Caco-2 (cell line): ENCODE measurements at regions not wholly inside any gene's neighbourhood (a gene's known extent, or its start where the extent isn't known, plus 50 kb on each side); places are given as distances from the start of the nearest gene placed in this dataset.
A peak's percentile ranks its signal among the peaks of the same experiment; 100 is the strongest.

Experiments
- BruUV-seq: library from RNA; stranded (reverse); fragments of 400-500 nt; replicated peaks from 2 replicates; lab custom pipeline; 2021; lab: Mats Ljungman, UMichigan
- CTCF ChIA-PET: fragments of 300-600 bp; sonication (Branson Sonifier 250); formaldehyde crosslinking; loops from one replicate; lab custom pipeline; 2022; ENCODE audit warnings: antibody characterized with exemption; lab: Charles Lee
- POLR2A ChIA-PET: fragments of 300-600 bp; sonication (Branson Sonifier 250); formaldehyde crosslinking; loops from one replicate; lab custom pipeline; 2022; ENCODE audit warnings: antibody characterized with exemption; lab: Charles Lee
- DNase-seq, 2 experiments: peaks; one replicate each; pipeline versions ENCODE4 v3.0.0 to v3.0.0-alpha.2; 2020 to 2022
- H3K27me3 ChIP-seq: replicated peaks from 2 replicates; pipeline ENCODE4 v1.6.0; 2011; ENCODE audit warnings: low read length; ENCODE audit not compliant: control insufficient read depth, insufficient read depth
- H3K36me3 ChIP-seq: 2 replicates; pipeline ENCODE4 v1.5.1; 2011; ENCODE audit warnings: low read length; ENCODE audit not compliant: control insufficient read depth, insufficient read depth
- H3K4me1 ChIP-seq: fragments of 250-450 bp; sonication (Bioruptor Pico); 2 replicates; pipeline ENCODE4 v1.5.1; 2020; ENCODE audit warnings: mild to moderate bottlenecking
- H3K4me3 ChIP-seq: 2 replicates; pipeline ENCODE4 v1.5.1; 2011; ENCODE audit warnings: low read depth, mild to moderate bottlenecking, control low read depth, low read length
- H3K9me3 ChIP-seq: fragments of 250-450 bp; sonication (Bioruptor Pico); 2 replicates; pipeline ENCODE4 v1.5.1; 2020; ENCODE audit warnings: mild to moderate bottlenecking, moderate library complexity
- H3K27ac Mint-ChIP-seq: one replicate; pipeline ENCODE4 v1.8.0; 2022; ENCODE audit warnings: mixed read lengths; ENCODE audit not compliant: unreplicated experiment
- H3K27me3 Mint-ChIP-seq: one replicate; pipeline ENCODE4 v1.8.0; 2022; ENCODE audit warnings: mixed read lengths; ENCODE audit not compliant: insufficient read depth, unreplicated experiment
- H3K36me3 Mint-ChIP-seq: one replicate; pipeline ENCODE4 v1.8.0; 2022; ENCODE audit warnings: mild to moderate bottlenecking, mixed read lengths; ENCODE audit not compliant: insufficient read depth, unreplicated experiment
- H3K4me1 Mint-ChIP-seq: one replicate; pipeline ENCODE4 v1.8.0; 2022; ENCODE audit warnings: low read depth, mixed read lengths; ENCODE audit not compliant: unreplicated experiment
- H3K4me3 Mint-ChIP-seq: one replicate; pipeline ENCODE4 v1.8.0; 2022; ENCODE audit warnings: mild to moderate bottlenecking, moderate library complexity, mixed read lengths; ENCODE audit not compliant: unreplicated experiment
- H3K9me3 Mint-ChIP-seq: one replicate; pipeline ENCODE4 v1.8.0; 2022; ENCODE audit warnings: mixed read lengths; ENCODE audit not compliant: unreplicated experiment
- intact Hi-C: fragments of 100-400 bp; cut with micrococcal nuclease; formaldehyde crosslinking; loops from one replicate; pipeline ENCODE4 v1.10.0; 2022; ENCODE audit not compliant: unreplicated experiment
- TF ChIP-seq, protein P1 (sequence below), 2 experiments: fragments of 200-600 bp in 1 of 2; IDR thresholded peaks; 1 replicate in 1 of 2; 2 replicates in 1 of 2; pipeline versions ENCODE4 v1.5.1 to v1.8.0; 2011 to 2022; ENCODE audit warnings: antibody characterized with exemption in 1 of 2, control low read depth in 1 of 2, inconsistent platforms in 1 of 2, low read depth in 1 of 2, low read length in 1 of 2, mild to moderate bottlenecking in 1 of 2, moderate library complexity in 1 of 2; ENCODE audit not compliant: insufficient read depth in 1 of 2, severe bottlenecking in 1 of 2, unreplicated experiment in 1 of 2

DNA sequence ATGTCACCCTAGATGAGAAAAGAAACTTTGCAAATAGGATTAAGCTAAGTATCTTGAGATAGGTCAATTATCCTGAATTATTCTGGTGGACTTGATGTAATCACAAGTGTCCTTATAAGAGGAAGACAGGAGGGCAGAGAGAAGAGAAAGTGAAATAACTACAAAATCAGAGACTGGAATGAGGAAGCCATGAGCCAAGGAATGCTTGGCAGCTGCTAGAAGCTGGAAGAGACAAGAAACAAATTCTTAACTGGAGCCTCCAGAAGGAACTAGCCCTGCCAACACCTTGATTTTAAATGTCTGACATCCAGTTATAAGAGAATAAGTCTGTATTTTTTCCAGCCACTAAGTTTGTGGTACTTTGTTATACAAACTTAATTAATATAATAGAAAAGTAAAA, 480.0 kb downstream of the NR2F1-AS1 start:
- Histone ChIP-seq H3K4me1 (peaks cover 4% of the 10 kb centered on the region; the same call in 1 of the 2 replicates), H3K9me3 (no peaks in the 10 kb centered on the region), H3K27me3 (no peaks in the 10 kb centered on the region), H3K36me3 (no peaks in the 10 kb centered on the region), H3K4me3 (no peak overlapping the region)
- no peaks in the 10 kb centered on the region for H3K27me3 Mint-ChIP-seq
- H3K4me3 Mint-ChIP-seq, result no peak overlapping the region
- DNase-seq, result no peak
- BruUV-seq, result no TSS peak
- peaks cover 6% of the 10 kb centered on the region for H3K36me3 Mint-ChIP-seq
- CTCF ChIA-PET, result no interaction called here
- TF ChIP-seq, protein P1, sequence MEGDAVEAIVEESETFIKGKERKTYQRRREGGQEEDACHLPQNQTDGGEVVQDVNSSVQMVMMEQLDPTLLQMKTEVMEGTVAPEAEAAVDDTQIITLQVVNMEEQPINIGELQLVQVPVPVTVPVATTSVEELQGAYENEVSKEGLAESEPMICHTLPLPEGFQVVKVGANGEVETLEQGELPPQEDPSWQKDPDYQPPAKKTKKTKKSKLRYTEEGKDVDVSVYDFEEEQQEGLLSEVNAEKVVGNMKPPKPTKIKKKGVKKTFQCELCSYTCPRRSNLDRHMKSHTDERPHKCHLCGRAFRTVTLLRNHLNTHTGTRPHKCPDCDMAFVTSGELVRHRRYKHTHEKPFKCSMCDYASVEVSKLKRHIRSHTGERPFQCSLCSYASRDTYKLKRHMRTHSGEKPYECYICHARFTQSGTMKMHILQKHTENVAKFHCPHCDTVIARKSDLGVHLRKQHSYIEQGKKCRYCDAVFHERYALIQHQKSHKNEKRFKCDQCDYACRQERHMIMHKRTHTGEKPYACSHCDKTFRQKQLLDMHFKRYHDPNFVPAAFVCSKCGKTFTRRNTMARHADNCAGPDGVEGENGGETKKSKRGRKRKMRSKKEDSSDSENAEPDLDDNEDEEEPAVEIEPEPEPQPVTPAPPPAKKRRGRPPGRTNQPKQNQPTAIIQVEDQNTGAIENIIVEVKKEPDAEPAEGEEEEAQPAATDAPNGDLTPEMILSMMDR (IDR thresholded peaks at IDR 0.05; ENCODE audit: insufficient read depth in 1 of 2, low read depth in 1 of 2, low read length in 1 of 2, severe bottlenecking in 1 of 2, unreplicated experiment in 1 of 2), result no peak
- no peaks in the 10 kb centered on the region for H3K9me3 Mint-ChIP-seq
- intact Hi-C loops, result no loop called here
- no peaks in the 10 kb centered on the region for H3K4me1 Mint-ChIP-seq
- POLR2A ChIA-PET, result no interaction called here
- H3K27ac Mint-ChIP-seq, result no peak overlapping the region

DNA sequence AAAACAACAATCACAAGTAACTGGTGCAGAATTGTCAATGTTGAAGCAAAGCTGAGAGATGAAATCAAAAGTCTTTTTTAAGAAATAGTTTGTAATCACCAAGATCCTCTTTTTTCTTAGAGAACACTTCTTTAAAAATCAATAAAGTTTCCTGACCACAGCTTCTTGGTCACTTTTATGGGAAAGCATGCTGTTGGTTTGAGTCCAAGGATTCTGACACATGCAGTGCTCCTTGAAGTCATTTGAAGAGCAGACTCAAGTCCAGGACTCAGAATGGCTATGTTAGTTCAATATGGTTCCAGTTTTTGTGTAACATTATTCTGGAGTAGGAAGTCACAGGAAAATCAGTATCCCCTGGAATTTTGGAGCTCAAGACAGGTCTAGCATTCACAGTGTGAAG, 480.6 kb downstream of the NR2F1-AS1 start:
- H3K4me1 ChIP-seq, result peaks cover 4% of the 10 kb centered on the region; the same call in 1 of the 2 replicates
- H3K9me3 ChIP-seq, result no peaks in the 10 kb centered on the region
- H3K4me3 ChIP-seq, result no peak overlapping the region
- intact Hi-C loops, result no loop called here
- Mint-ChIP-seq H3K27me3 (no peaks in the 10 kb centered on the region), H3K9me3 (no peaks in the 10 kb centered on the region), H3K4me1 (no peaks in the 10 kb centered on the region), H3K4me3 (no peak overlapping the region), H3K36me3 (peaks cover 6% of the 10 kb centered on the region), H3K27ac (no peak overlapping the region)
- BruUV-seq, result no TSS peak
- H3K36me3 ChIP-seq, result no peaks in the 10 kb centered on the region
- ChIA-PET CTCF (no interaction called here), POLR2A (no interaction called here)
- TF ChIP-seq, protein P1 (IDR thresholded peaks at IDR 0.05; ENCODE audit: insufficient read depth in 1 of 2, low read depth in 1 of 2, low read length in 1 of 2, severe bottlenecking in 1 of 2, unreplicated experiment in 1 of 2), result no peak
- no peaks in the 10 kb centered on the region for H3K27me3 ChIP-seq
- no peak for DNase-seq

DNA sequence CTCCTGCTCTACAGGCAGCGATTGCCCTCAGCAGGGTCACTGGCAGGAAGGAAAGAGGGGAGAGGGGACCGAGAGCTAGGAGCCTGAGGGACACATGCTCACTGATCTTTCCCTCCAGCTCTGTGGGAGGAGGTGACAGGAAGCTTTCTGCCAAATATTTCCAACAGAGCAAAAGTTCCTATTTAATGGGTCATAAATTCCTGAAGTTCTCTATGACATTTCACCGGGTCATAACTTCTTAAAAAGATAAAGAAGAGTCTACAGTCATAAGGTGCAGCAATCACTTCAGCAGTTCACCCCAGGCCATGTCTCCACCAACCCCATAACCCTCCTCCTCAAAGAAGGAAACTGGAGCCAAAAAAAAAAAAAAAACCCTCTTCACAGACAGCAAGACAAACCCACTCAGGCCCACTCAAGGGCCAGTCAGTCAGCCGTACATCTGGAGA, 481.1 kb downstream of the NR2F1-AS1 start:
- no TSS peak for BruUV-seq
- H3K9me3 Mint-ChIP-seq, result no peaks in the 10 kb centered on the region
- no peaks in the 10 kb centered on the region for H3K4me1 Mint-ChIP-seq
- H3K27me3 Mint-ChIP-seq, result no peaks in the 10 kb centered on the region
- Histone ChIP-seq H3K4me1 (peaks cover 4% of the 10 kb centered on the region; the same call in 1 of the 2 replicates), H3K27me3 (no peaks in the 10 kb centered on the region), H3K4me3 (no peak overlapping the region), H3K36me3 (no peaks in the 10 kb centered on the region), H3K9me3 (no peaks in the 10 kb centered on the region)
- CTCF ChIA-PET, result no interaction called here
- POLR2A ChIA-PET, result no interaction called here
- H3K36me3 Mint-ChIP-seq, result peaks cover 6% of the 10 kb centered on the region
- DNase-seq, result peak; percentile 3 to 33
- H3K27ac Mint-ChIP-seq, result no peak overlapping the region
- intact Hi-C loops, result no loop called here
- TF ChIP-seq, protein P1 (IDR thresholded peaks at IDR 0.05; ENCODE audit: insufficient read depth in 1 of 2, low read depth in 1 of 2, low read length in 1 of 2, severe bottlenecking in 1 of 2, unreplicated experiment in 1 of 2), result no peak
- H3K4me3 Mint-ChIP-seq, result no peak overlapping the region
